T-helper 17 cell (primary cell): ENCODE measurements at regions not wholly inside any gene's neighbourhood (a gene's known extent, or its start where the extent isn't known, plus 50 kb on each side); places are given as distances from the start of the nearest gene placed in this dataset.
A peak's percentile ranks its signal among the peaks of the same experiment; 100 is the strongest.

Experiments
- ATAC-seq: fragments of 150-1000 bp; cut with Tn5 transposase; 2 replicates; pipeline ENCODE4 v1.10.0; 2021; ENCODE audit warnings: mild to moderate bottlenecking, moderate library complexity
- DNase-seq, 3 donors: peaks; one replicate each; pipeline versions ENCODE4 v3.0.0 to v3.0.0-alpha.2; 2020 to 2021
- H3K9me3 ChIP-seq: one replicate; pipeline ENCODE4 v1.7.0; 2013; ENCODE audit warnings: low read length, mild to moderate bottlenecking; ENCODE audit not compliant: control insufficient read depth, poor library complexity, severe bottlenecking
- H3K27ac Mint-ChIP-seq: one replicate; pipeline ENCODE4 v1.8.0; 2022; ENCODE audit warnings: mild to moderate bottlenecking, moderate library complexity, mixed read lengths
- H3K27me3 Mint-ChIP-seq: one replicate; pipeline ENCODE4 v1.8.0; 2022; ENCODE audit warnings: mixed read lengths
- H3K36me3 Mint-ChIP-seq: one replicate; pipeline ENCODE4 v1.8.0; 2022; ENCODE audit warnings: low read depth, mixed read lengths
- H3K4me1 Mint-ChIP-seq: one replicate; pipeline ENCODE4 v1.8.0; 2022; ENCODE audit warnings: mild to moderate bottlenecking, mixed read lengths
- H3K4me3 Mint-ChIP-seq: one replicate; pipeline ENCODE4 v1.8.0; 2022; ENCODE audit warnings: mild to moderate bottlenecking, moderate library complexity, mixed read lengths

DNA sequence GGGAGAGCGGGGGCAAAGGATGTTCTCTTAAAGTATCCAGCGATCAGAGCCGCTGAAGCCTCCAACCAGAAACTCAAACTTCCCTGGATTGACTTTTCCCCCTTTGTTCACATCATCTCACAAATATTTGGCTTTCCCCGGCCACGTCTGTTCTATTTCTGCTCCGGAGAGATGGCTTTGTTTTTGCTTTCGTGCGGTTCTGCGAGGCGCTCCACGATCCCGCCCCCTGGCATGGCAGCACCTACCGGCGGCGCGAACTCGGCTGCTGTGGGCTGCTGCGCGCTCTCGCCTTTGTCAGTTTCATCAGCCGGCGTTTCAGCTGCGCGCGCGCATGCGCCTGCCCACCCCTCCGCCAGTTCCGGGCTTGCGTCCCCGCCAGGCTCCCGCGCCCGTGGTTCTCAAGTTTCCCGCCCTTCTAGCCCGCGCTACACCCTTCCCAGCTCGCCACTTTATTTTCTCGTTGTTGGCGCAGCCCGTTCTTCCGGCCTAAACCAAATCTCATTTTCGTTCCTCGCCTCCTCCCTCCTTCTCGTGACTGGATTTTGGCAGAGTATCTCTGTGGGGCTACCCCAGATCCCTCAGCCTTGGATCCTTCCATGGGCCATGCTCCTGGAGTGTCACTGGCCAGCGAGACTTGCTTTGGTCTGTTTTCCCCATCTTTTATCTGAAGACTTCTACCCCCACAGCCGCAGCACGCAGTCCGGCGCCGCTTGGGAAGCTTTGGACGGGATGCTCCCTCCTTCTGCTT, 98.0 kb downstream of the INSIG2 start:
- peak overlapping the region; percentile 97 for H3K27ac Mint-ChIP-seq
- H3K4me3 Mint-ChIP-seq = peak overlapping the region; percentile 96
- H3K4me1 Mint-ChIP-seq = peaks cover 21% of the 10 kb centered on the region
- DNase-seq = peak; percentile 66 to 85 (median 75)
- H3K9me3 ChIP-seq = no peaks in the 10 kb centered on the region
- ATAC-seq = peak; percentile 97
- no peaks in the 10 kb centered on the region for H3K36me3 Mint-ChIP-seq
- H3K27me3 Mint-ChIP-seq = peaks cover 8% of the 10 kb centered on the region

DNA sequence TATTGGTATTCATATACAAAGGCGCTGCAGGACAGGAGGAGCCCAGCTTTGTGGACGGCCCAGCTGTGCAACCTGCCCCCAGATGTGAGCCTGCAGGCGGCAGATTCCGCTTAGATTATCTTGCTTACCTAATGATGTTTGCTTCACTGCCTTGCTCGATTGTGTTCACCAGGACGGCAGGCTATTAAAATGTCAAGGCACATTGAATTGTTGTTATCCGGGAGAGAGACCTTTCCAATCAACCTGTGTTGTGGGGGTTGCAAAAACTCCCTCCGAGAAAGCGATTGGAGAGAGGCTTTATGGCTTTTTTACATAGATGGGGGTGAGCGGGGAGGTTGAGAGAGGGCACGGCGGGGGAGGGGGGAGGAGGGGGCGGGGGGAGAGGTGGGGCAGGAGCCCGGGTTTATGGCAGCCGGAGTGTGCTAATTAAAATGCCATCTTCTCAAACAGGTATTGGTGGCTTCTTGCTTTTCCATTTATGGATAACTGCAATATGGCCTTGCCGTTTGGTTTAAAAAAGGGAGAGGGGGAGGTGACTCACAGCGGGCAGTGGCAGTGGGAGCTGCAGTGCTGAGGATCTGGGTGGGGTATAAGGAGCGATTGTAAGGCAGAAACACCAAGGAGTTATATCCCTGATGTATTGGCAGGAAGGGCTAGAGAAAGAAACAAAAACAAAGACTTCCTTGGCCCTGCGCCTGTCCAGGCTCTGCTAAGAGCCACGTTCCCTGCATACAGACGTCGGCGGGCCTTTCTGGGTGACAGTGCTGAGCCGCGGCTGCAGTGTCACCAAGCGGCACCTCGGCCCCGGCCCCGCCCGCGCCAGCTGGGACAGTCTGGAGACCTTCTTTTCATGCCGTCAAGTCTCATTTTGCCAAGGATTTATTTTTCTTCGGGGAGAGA, 97.2 kb downstream of the INSIG2 start:
- peak; percentile 15 to 33 (median 17) for DNase-seq
- Mint-ChIP-seq H3K4me1 (peaks cover 21% of the 10 kb centered on the region), H3K27me3 (no peaks in the 10 kb centered on the region), H3K4me3 (peak overlapping the region; percentile 96), H3K36me3 (no peaks in the 10 kb centered on the region), H3K27ac (peak overlapping the region; percentile 97)
- H3K9me3 ChIP-seq = no peaks in the 10 kb centered on the region
- ATAC-seq = peak; percentile 68

DNA sequence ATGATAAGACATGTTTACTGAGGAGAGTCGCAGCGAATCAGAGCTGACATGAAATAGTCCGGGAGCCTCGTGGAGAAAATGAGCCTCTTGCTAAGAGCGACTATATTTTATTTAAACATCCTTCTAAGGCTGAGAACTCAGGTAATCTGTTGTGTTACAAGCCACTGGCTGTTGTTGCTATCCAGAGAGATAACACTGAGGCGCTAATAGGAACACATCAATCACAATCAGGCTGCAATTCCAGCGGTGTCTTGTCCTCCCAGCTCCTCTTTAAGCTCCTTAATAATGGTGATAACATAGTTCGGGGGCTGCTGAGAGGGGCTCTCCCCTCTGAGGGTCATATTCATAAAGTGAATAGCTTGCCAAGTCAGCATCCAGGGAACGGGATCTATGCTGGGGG, 95.1 kb downstream of the INSIG2 start:
- DNase-seq (no peak), ATAC-seq (no peak)
- H3K4me3 Mint-ChIP-seq = no peak overlapping the region
- no peaks in the 10 kb centered on the region for H3K9me3 ChIP-seq
- peaks cover 11% of the 10 kb centered on the region for H3K27me3 Mint-ChIP-seq
- H3K36me3 Mint-ChIP-seq = peaks cover 2% of the 10 kb centered on the region
- H3K27ac Mint-ChIP-seq = no peak overlapping the region
- H3K4me1 Mint-ChIP-seq = peaks cover 21% of the 10 kb centered on the region

- ATAC-seq (no peak), DNase-seq (no peak)
- no peaks in the 10 kb centered on the region for H3K9me3 ChIP-seq
- Mint-ChIP-seq H3K4me3 (no peak overlapping the region), H3K27me3 (peaks cover 17% of the 10 kb centered on the region), H3K4me1 (no peaks in the 10 kb centered on the region), H3K36me3 (peaks cover 2% of the 10 kb centered on the region), H3K27ac (no peak overlapping the region)
These were observed 91.2 kb downstream of the INSIG2 start for GRCh38 chr2:118179445-118179844.

DNA sequence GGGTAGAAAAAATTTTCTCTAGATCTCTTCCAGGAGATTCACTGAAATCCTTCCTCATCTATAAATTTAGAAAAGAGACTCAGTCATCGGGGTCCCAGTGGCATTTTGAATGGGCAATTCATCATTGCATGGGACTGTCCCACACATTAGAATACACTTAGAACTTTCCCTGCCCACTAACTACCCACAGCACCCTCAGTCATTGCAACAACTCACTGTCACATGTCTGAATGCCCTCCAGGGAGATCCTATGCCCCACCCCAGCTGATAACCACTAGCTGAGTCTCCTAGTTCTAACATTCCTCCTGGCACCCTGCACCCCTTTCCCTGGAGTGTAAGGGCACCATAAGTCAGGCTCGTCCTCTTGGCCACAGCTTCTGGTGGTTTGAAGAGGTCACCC, 89.6 kb downstream of the INSIG2 start:
- no peak overlapping the region for H3K27ac Mint-ChIP-seq
- no peak for ATAC-seq

GRCh38 chr2:118177318-118177717, 89.0 kb downstream of the INSIG2 start:
- H3K27ac Mint-ChIP-seq = no peak overlapping the region
- ATAC-seq (no peak), DNase-seq (no peak)
- H3K4me1 Mint-ChIP-seq = no peaks in the 10 kb centered on the region
- peaks cover 17% of the 10 kb centered on the region for H3K27me3 Mint-ChIP-seq
- no peaks in the 10 kb centered on the region for H3K9me3 ChIP-seq
- peaks cover 5% of the 10 kb centered on the region for H3K36me3 Mint-ChIP-seq
- no peak overlapping the region for H3K4me3 Mint-ChIP-seq

More for the DNA sequence above, 89.6 kb downstream of the INSIG2 start:
- Mint-ChIP-seq H3K27me3 (peaks cover 17% of the 10 kb centered on the region), H3K4me1 (no peaks in the 10 kb centered on the region), H3K36me3 (peaks cover 5% of the 10 kb centered on the region), H3K4me3 (no peak overlapping the region)
- DNase-seq = no peak
- no peaks in the 10 kb centered on the region for H3K9me3 ChIP-seq

DNA sequence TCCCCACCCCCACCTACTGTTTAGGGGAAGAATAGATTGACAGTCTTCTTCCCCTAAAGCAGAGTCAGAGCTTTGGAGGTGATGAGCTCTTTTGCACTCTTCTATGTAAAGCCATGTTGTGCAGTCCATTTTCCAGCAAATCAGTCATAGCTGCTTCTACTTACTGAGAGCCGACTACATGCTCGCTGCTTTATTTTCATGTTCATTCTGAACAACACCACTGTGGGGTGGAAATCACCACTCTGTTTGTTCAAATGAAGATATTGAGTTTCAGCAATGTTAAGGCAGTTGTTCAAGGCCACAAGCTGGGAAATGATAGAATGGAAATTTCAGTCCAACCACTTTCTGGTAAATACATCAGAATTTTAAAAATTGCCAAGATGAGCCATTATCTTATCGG, 88.3 kb downstream of the INSIG2 start:
- H3K9me3 ChIP-seq = no peaks in the 10 kb centered on the region

GRCh38 chr2:118171546-118171945, 83.3 kb downstream of the INSIG2 start:
- DNase-seq = no peak
- H3K4me1 Mint-ChIP-seq = peaks cover 7% of the 10 kb centered on the region
- no peak overlapping the region for H3K4me3 Mint-ChIP-seq
- no peaks in the 10 kb centered on the region for H3K27me3 Mint-ChIP-seq
- peaks cover 3% of the 10 kb centered on the region for H3K36me3 Mint-ChIP-seq
- H3K27ac Mint-ChIP-seq = no peak overlapping the region
- H3K9me3 ChIP-seq = no peaks in the 10 kb centered on the region
- no peak for ATAC-seq

More for the DNA sequence above, 88.3 kb downstream of the INSIG2 start:
- Mint-ChIP-seq H3K4me3 (no peak overlapping the region), H3K4me1 (no peaks in the 10 kb centered on the region), H3K27me3 (peaks cover 17% of the 10 kb centered on the region), H3K36me3 (peaks cover 5% of the 10 kb centered on the region), H3K27ac (peak overlapping the region; percentile 37)
- DNase-seq (no peak), ATAC-seq (no peak)

- Mint-ChIP-seq H3K4me3 (no peak overlapping the region), H3K36me3 (peaks cover 5% of the 10 kb centered on the region), H3K27ac (no peak overlapping the region), H3K27me3 (peaks cover 5% of the 10 kb centered on the region), H3K4me1 (peaks cover 7% of the 10 kb centered on the region)
- DNase-seq (no peak), ATAC-seq (peak; percentile 71)
- no peaks in the 10 kb centered on the region for H3K9me3 ChIP-seq
These were observed 81.2 kb downstream of the INSIG2 start for GRCh38 chr2:118169359-118170005.

- no peak for ATAC-seq
- H3K27me3 Mint-ChIP-seq = peaks cover 5% of the 10 kb centered on the region
These were observed 80.3 kb downstream of the INSIG2 start for GRCh38 chr2:118168615-118169014.

GRCh38 chr2:118167026-118167425, 78.8 kb downstream of the INSIG2 start:
- H3K27ac Mint-ChIP-seq = no peak overlapping the region
- H3K27me3 Mint-ChIP-seq = peaks cover 5% of the 10 kb centered on the region

More at GRCh38 chr2:118168615-118169014, 80.3 kb downstream of the INSIG2 start:
- peaks cover 9% of the 10 kb centered on the region for H3K36me3 Mint-ChIP-seq
- H3K4me1 Mint-ChIP-seq = peaks cover 7% of the 10 kb centered on the region
- no peak overlapping the region for H3K27ac Mint-ChIP-seq
- no peak for DNase-seq
- H3K4me3 Mint-ChIP-seq = no peak overlapping the region
- H3K9me3 ChIP-seq = no peaks in the 10 kb centered on the region

DNA sequence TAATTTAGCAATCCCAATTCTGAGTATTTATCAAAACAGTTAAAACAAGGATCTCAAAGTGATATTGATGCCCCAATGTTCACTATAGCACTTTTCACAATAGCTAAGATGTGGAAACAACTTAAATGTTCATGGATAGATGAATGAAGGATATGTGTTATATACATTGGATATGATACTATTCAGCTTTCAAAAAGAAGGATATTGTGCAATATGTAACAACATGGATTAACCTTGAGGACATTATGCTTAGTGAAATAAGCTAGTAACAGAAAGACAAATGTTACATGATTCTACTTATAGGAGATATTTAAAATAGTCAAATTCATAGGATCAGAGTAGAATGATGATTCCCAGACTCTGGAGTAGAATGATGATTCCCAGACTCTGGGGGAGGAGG, 78.0 kb downstream of the INSIG2 start:
- peaks cover 6% of the 10 kb centered on the region for H3K36me3 Mint-ChIP-seq
- peaks cover 9% of the 10 kb centered on the region for H3K27me3 Mint-ChIP-seq
- H3K27ac Mint-ChIP-seq = no peak overlapping the region
- DNase-seq (no peak), ATAC-seq (no peak)
- H3K4me1 Mint-ChIP-seq = peaks cover 7% of the 10 kb centered on the region
- no peaks in the 10 kb centered on the region for H3K9me3 ChIP-seq
- H3K4me3 Mint-ChIP-seq = no peak overlapping the region

More at GRCh38 chr2:118167026-118167425, 78.8 kb downstream of the INSIG2 start:
- DNase-seq (no peak), ATAC-seq (no peak)
- Mint-ChIP-seq H3K4me1 (peaks cover 7% of the 10 kb centered on the region), H3K36me3 (peaks cover 6% of the 10 kb centered on the region), H3K4me3 (no peak overlapping the region)
- no peaks in the 10 kb centered on the region for H3K9me3 ChIP-seq

DNA sequence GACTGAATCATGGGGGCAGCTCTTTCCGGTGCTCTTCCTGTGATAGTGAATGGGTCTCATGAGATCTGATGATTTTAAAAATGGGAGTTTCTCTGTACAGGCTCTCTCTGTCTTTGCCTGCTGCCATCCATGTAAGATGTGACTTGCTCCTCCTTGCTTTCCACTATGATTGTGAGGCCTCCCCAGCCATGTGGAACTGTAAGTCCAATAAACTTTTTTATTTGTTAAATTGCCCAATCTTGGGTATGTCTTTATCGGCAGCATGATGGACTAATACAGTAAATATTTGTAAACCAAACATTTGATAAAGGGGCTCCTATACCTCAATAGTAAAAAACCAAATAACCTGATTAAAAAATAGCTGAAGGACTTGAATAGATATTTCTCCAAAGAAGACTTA, 77.3 kb downstream of the INSIG2 start:
- no peaks in the 10 kb centered on the region for H3K9me3 ChIP-seq
- ATAC-seq = no peak
- no peak for DNase-seq
- Mint-ChIP-seq H3K27me3 (peaks cover 14% of the 10 kb centered on the region), H3K36me3 (peaks cover 6% of the 10 kb centered on the region), H3K27ac (no peak overlapping the region), H3K4me3 (no peak overlapping the region), H3K4me1 (peaks cover 7% of the 10 kb centered on the region)
